Mucosa of descending colon (tissue), 3 donors: ENCODE measurements at regions not wholly inside any gene's neighbourhood (a gene's known extent, or its start where the extent isn't known, plus 50 kb on each side); places are given as distances from the start of the nearest gene placed in this dataset.

Source experiments
- ATAC-seq: fragments of 200-7000 bp; cut with Tn5 transposase; one replicate; pipeline ENCODE4 v1.9.1; 2020; ENCODE audit warnings: mild to moderate bottlenecking, moderate library complexity
- DNase-seq, 3 donors: peaks; one replicate each; pipeline ENCODE4 v3.0.0-alpha.2; 2020
- H3K36me3 ChIP-seq: fragments of 200-600 bp; one replicate; pipeline ENCODE4 v1.8.0; 2021; ENCODE audit warnings: low read depth, mild to moderate bottlenecking
- H3K4me1 ChIP-seq: fragments of 200-600 bp; one replicate; pipeline ENCODE4 v1.8.0; 2021; ENCODE audit warnings: low read depth, mild to moderate bottlenecking
- H3K4me3 ChIP-seq: fragments of 200-600 bp; one replicate; pipeline ENCODE4 v1.8.0; 2021; ENCODE audit warnings: mild to moderate bottlenecking
- H3K9me3 ChIP-seq: fragments of 200-600 bp; one replicate; pipeline ENCODE4 v1.8.0; 2021; ENCODE audit warnings: mild to moderate bottlenecking
- CTCF ChIP-seq: fragments of 200-600 bp; IDR thresholded peaks from one replicate; pipeline ENCODE4 v1.8.0; 2022; ENCODE audit warnings: antibody characterized with exemption, mild to moderate bottlenecking
- intact Hi-C, 2 donors: fragments of 100-400 bp; cut with DNase I in 1 of 2; cut with micrococcal nuclease in 1 of 2; formaldehyde crosslinking; loops; one replicate each; pipeline versions ENCODE4 v1.11.0 to v1.11.1; 2022; cut with DNase I, micrococcal nuclease
- donor health status: DM: no; HTN: no; CAD: no; lungs with moderate emphysema.
- donor health status: DM: no; HTN: no; CAD: no.
- donor health status: DM: no; HTN: yes; CAD: no.

GRCh38 chr6:168902075-168902474, 351.6 kb downstream of the THBS2 start:
- ATAC-seq, result peak; percentile 78
- Histone ChIP-seq H3K4me3 (no peak overlapping the region), H3K9me3 (no peaks in the 10 kb centered on the region), H3K4me1 (peaks cover 12% of the 10 kb centered on the region), H3K36me3 (no peaks in the 10 kb centered on the region)
- DNase-seq, result no peak
- no peak for TF ChIP-seq CTCF
- intact Hi-C loops, result no loop called here

DNA sequence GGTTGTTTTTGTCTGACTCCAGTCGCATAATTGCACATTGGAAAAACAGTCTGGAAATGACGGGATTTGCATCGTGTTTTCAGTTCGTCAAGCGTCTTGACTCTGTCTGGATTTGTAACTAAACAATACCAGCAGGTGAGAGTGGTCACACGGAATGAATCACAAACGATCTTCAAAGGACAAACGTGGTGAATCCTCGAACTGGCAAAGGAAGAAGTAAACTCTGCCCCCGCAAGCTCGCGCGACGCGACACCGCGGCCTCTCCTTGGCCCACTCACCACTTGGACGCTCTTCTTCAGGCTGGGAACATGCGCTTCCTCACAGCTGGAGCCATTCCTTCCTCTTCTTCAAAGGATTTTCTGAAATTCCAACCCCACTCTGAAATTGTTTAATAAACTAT, 352.6 kb downstream of the THBS2 start:
- intact Hi-C loops, result no loop called here
- Histone ChIP-seq H3K9me3 (no peaks in the 10 kb centered on the region), H3K4me1 (peaks cover 14% of the 10 kb centered on the region), H3K36me3 (no peaks in the 10 kb centered on the region), H3K4me3 (no peak overlapping the region)
- no peak for ATAC-seq
- no peak for DNase-seq
- no peak for TF ChIP-seq CTCF

- TF ChIP-seq CTCF, result no peak
- no peaks in the 10 kb centered on the region for H3K9me3 ChIP-seq
- peaks cover 9% of the 10 kb centered on the region for H3K4me1 ChIP-seq
- ATAC-seq (no peak), DNase-seq (no peak)
- no peak overlapping the region for H3K4me3 ChIP-seq
- intact Hi-C loops, result no loop called here
- H3K36me3 ChIP-seq, result no peaks in the 10 kb centered on the region
Observed at GRCh38 chr6:168896321-168896720, 357.3 kb downstream of the THBS2 start.

DNA sequence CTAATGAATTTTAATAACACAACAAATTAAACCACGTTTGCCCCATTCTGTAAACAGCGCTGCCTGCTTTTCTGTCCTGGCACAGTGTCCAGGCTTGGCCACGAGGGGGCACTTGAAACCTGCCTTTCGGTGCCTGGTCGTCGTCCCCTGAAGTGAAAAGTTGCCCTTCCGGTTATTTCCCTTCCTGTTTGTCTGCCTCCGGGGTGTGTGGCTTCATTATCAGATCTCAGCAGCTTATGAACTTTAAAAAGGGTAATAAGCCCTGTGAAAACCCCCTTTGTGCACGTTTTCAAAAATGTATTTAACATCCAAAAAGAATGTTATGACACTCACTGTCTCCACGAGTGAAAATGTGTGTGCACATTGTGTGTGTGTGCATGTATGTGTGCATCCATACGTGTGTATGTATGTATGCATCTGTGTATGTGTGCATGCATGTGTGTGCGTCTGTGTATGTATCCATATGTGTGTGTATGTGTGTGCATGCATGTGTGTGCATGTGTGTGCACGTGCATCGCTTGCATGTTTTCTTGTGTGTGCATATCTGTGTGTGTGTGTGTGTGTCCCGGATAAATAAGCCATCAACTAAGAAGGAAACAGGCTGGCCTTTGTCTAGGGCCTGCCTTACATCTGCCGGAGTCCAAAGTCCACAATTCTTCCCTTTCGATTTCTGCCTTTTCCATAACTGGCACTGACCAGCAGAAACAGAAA, 358.4 kb downstream of the THBS2 start:
- ATAC-seq (peak; percentile 96), DNase-seq (peak; percentile 81 to 94 (median 92))
- intact Hi-C loops, result no loop called here
- H3K4me3 ChIP-seq, result no peak overlapping the region
- peak; percentile 91 for TF ChIP-seq CTCF
- H3K4me1 ChIP-seq, result peaks cover 9% of the 10 kb centered on the region
- no peaks in the 10 kb centered on the region for H3K36me3 ChIP-seq
- no peaks in the 10 kb centered on the region for H3K9me3 ChIP-seq

DNA sequence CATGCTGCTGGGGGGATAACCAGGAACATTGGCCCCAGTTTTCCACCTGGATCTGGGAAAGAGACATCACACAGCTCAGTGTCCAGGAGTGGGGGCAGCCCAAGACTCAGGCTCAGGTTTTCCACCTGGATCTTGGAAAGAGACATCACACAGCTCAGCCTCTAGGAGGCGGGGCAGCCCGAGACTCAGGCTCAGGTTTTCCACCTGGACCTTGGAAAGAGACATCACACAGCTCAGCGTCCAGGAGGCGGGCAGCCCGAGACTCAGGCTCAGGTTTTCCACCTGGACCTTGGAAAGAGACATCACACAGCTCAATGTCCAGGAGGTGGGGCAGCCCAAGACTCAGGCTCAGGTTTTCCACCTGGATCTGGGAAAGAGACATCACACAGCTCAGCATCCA, 361.6 kb downstream of the THBS2 start:
- H3K9me3 ChIP-seq, result no peaks in the 10 kb centered on the region
- DNase-seq, result no peak
- no peak for ATAC-seq
- H3K4me3 ChIP-seq, result no peak overlapping the region
- H3K4me1 ChIP-seq, result peaks cover 9% of the 10 kb centered on the region
- TF ChIP-seq CTCF, result no peak
- intact Hi-C loops, result no loop called here
- no peaks in the 10 kb centered on the region for H3K36me3 ChIP-seq

GRCh38 chr6:168890981-168891365, 362.7 kb downstream of the THBS2 start:
- no peak overlapping the region for H3K4me3 ChIP-seq
- no peak for ATAC-seq
- H3K9me3 ChIP-seq, result no peaks in the 10 kb centered on the region
- no peak for DNase-seq
- intact Hi-C loops, result no loop called here
- no peak for TF ChIP-seq CTCF
- H3K36me3 ChIP-seq, result no peaks in the 10 kb centered on the region
- peaks cover 6% of the 10 kb centered on the region for H3K4me1 ChIP-seq
